Ovary (tissue), 3 donors: ENCODE measurements at regions not wholly inside any gene's neighbourhood (a gene's known extent, or its start where the extent isn't known, plus 50 kb on each side); places are given as distances from the start of the nearest gene placed in this dataset.

Experiments used
- POLR2A ChIP-seq: fragments of 450-650 bp; IDR thresholded peaks from one replicate; pipeline ENCODE4 v1.6.1; 2017; ENCODE audit warnings: antibody characterized with exemption, mild to moderate bottlenecking, moderate library complexity
- TF ChIP-seq, protein P1 (sequence below), 3 donors: fragments of 450-650 bp in 2 of 3; fragments of 200-600 bp in 1 of 3; IDR thresholded peaks; one replicate each; pipeline versions ENCODE4 v1.5.1 to v1.8.0; 2016 to 2022; ENCODE audit warnings: antibody characterized with exemption in 3 of 3, mild to moderate bottlenecking in 1 of 3
- donor health status: DM: no; HTN: no; CAD: no.

DNA sequence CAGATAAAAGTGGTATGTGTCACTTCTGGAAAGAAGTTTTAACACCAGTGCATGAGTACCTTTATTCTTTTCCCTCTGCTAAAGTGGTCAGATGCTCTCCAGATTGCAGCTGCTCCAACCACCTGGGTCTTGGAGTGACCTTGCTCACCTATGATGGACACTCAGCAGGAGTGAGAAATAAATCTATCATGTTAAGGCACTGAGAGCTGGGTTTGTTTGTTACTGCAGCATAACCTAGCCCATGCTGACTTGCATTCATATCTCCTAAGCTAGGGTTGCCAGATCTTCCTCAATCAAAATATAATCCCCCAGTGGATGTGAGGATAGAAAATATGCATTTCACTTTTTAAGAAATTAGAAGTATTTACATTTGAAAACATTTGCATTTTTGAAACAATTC is 295.9 kb downstream of the AGTPBP1 start:
- TF ChIP-seq, protein P1, sequence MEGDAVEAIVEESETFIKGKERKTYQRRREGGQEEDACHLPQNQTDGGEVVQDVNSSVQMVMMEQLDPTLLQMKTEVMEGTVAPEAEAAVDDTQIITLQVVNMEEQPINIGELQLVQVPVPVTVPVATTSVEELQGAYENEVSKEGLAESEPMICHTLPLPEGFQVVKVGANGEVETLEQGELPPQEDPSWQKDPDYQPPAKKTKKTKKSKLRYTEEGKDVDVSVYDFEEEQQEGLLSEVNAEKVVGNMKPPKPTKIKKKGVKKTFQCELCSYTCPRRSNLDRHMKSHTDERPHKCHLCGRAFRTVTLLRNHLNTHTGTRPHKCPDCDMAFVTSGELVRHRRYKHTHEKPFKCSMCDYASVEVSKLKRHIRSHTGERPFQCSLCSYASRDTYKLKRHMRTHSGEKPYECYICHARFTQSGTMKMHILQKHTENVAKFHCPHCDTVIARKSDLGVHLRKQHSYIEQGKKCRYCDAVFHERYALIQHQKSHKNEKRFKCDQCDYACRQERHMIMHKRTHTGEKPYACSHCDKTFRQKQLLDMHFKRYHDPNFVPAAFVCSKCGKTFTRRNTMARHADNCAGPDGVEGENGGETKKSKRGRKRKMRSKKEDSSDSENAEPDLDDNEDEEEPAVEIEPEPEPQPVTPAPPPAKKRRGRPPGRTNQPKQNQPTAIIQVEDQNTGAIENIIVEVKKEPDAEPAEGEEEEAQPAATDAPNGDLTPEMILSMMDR (IDR thresholded peaks at IDR 0.05), result no peak
- no peak for TF ChIP-seq POLR2A
